Esophagus muscularis mucosa (tissue), 4 donors: ENCODE measurements at regions not wholly inside any gene's neighbourhood (a gene's known extent, or its start where the extent isn't known, plus 50 kb on each side); places are given as distances from the start of the nearest gene placed in this dataset.

ENCODE experiments used
- CTCF ChIP-seq, 3 experiments: fragments of 200-600 bp in 2 of 3; fragments of 450-650 bp in 1 of 3; sonication (generic) in 2 of 3; IDR thresholded peaks; one replicate each; pipeline ENCODE4 v1.5.1; 2017 to 2019; ENCODE audit warnings: antibody characterized with exemption in 3 of 3, mild to moderate bottlenecking in 2 of 3, moderate library complexity in 1 of 3
- EP300 ChIP-seq: sonication (generic); formaldehyde crosslinking; IDR thresholded peaks from one replicate; pipeline ENCODE4 v1.6.1; 2017; ENCODE audit warnings: antibody characterized with exemption
- POLR2A ChIP-seq: fragments of 450-650 bp; IDR thresholded peaks from one replicate; pipeline ENCODE4 v1.6.1; 2017; ENCODE audit warnings: antibody characterized with exemption, moderate library complexity, mild to moderate bottlenecking, low read depth
- POLR2AphosphoS5 ChIP-seq, 2 donors: sonication (generic); formaldehyde crosslinking; IDR thresholded peaks; one replicate each; pipeline ENCODE4 v1.6.1; 2017; ENCODE audit warnings: antibody characterized with exemption in 2 of 2

DNA sequence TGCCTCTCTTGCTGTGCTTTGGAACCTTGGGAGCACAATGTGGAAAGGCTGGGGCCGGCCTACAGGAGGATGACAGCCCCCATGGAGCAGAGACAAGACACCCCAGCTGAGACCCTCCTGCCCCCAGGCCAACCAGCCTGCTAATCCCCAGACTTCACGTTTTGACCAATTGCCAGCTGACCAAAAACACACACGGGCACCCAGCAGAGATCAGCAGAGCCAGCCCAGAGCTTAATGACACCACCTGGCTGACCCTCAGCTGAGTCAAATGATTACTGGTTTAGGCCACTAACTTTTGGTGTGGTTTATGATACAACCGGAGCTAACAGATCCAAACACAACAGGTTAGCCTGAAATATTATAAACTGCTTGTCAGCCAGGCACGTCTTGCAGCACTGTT lies 111.2 kb upstream of the KIF5B start:
- TF ChIP-seq CTCF (IDR thresholded peaks at IDR 0.05) (no peak), POLR2A (no peak), EP300 (no peak), POLR2AphosphoS5 (IDR thresholded peaks at IDR 0.05) (no peak)
